Upper lobe of left lung (tissue), 6 donors: ENCODE measurements at regions not wholly inside any gene's neighbourhood (a gene's known extent, or its start where the extent isn't known, plus 50 kb on each side); places are given as distances from the start of the nearest gene placed in this dataset.

ENCODE experiments used
- ATAC-seq, 2 donors: fragments of 200-7000 bp; cut with Tn5 transposase; one replicate each; pipeline ENCODE4 v1.9.1; 2022; ENCODE audit warnings: mild to moderate bottlenecking in 2 of 2, moderate library complexity in 2 of 2; ENCODE audit not compliant: low FRiP score in 2 of 2
- DNase-seq, 2 donors: peaks; one replicate each; pipeline ENCODE4 v3.0.0-alpha.2; 2019 to 2020
- H3K27ac ChIP-seq, 4 donors: fragments of 200-600 bp; sonication (generic); one replicate each; pipeline ENCODE4 v1.5.1; 2016 to 2019
- H3K27me3 ChIP-seq, 4 donors: fragments of 200-600 bp; sonication (generic); one replicate each; pipeline ENCODE4 v1.5.1; 2017 to 2019
- H3K36me3 ChIP-seq, 4 donors: fragments of 200-600 bp; sonication (generic); one replicate each; pipeline ENCODE4 v1.5.1; 2016 to 2019
- H3K4me1 ChIP-seq, 4 donors: fragments of 200-600 bp; sonication (generic); one replicate each; pipeline ENCODE4 v1.5.1; 2018 to 2019
- H3K4me3 ChIP-seq, 4 donors: fragments of 200-600 bp; sonication (generic); one replicate each; pipeline ENCODE4 v1.5.1; 2017 to 2019; ENCODE audit warnings: mild to moderate bottlenecking in 2 of 4, moderate library complexity in 1 of 4
- H3K9me3 ChIP-seq, 4 donors: fragments of 200-600 bp; sonication (generic); one replicate each; pipeline ENCODE4 v1.5.1; 2018 to 2019
- EP300 ChIP-seq, 4 donors: sonication (generic); formaldehyde crosslinking; IDR thresholded peaks; one replicate each; pipeline ENCODE4 v1.5.1; 2017; ENCODE audit warnings: antibody characterized with exemption in 4 of 4, control low read depth in 2 of 4
- POLR2A ChIP-seq, 4 donors: fragments of 450-650 bp; IDR thresholded peaks; one replicate each; pipeline ENCODE4 v1.5.1; 2016 to 2017; ENCODE audit warnings: antibody characterized with exemption in 4 of 4, mild to moderate bottlenecking in 2 of 4
- POLR2AphosphoS5 ChIP-seq, 2 donors: sonication (generic); formaldehyde crosslinking; IDR thresholded peaks; one replicate each; pipeline ENCODE4 v1.5.1; 2017; ENCODE audit warnings: antibody characterized with exemption in 2 of 2
- WGBS, 2 donors: methylation state at CpG; one replicate each; pipeline ENCODE4 v1.1.5; 2017 to 2018; 5-methylcytosine and 5-hydroxymethylcytosine counted together
- TF ChIP-seq, protein P1 (sequence below), 6 experiments: fragments of 450-650 bp in 4 of 6; fragments of 200-600 bp in 2 of 6; sonication (generic) in 2 of 6; IDR thresholded peaks; one replicate each; pipeline ENCODE4 v1.5.1; 2016 to 2019; ENCODE audit warnings: antibody characterized with exemption in 6 of 6
- donor health status: DM: no; HTN: no; CAD: no; lungs with moderate emphysema.
- donor health status: DM: no; HTN: yes; CAD: no; lungs with severe emphysema.

DNA sequence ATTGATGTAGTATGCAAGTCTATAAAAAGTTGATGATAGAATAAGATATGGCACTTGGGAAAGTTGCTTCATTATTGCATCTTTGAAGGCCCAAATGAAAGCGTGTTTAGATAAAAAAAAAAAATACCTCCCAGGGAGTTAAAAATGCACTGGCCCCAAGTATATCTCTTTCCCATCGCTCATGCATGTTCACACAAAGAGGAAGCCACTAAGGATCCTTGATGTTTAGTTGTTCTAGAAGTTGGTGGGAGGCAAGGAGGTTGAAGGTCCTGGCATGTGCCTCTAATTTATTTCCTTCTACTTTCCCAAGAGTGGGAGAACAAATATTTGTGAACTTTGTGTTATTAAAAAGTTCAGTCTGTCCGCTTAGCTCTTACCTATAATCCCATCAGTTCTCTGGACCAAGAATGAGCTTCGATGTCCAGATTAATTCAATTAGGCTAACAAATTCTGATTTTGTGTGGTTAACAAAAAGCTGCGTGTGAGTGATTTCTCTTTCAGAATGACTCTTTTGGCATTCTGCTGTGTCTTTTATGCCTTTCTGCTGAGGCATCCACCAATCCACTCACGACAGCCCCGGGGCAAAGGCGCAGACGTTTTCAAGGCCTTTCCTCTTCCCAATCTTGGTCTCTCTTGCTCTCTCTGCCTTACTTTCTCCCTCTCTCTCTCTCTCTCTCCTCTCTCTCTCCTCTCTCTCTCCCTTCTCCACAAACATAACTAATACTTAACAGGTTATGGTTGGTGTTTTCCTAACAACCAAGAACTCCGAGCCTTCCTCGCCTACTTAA lies 135.1 kb upstream of the ERCC6L2 start:
- Histone ChIP-seq H3K27ac (no peak overlapping the region), H3K4me1 (no peaks in the 10 kb centered on the region), H3K27me3 (no peaks in the 10 kb centered on the region), H3K36me3 (no peaks in the 10 kb centered on the region), H3K4me3 (no peak overlapping the region), H3K9me3 (no peaks in the 10 kb centered on the region)
- TF ChIP-seq POLR2A (IDR thresholded peaks at IDR 0.05): no peak
- TF ChIP-seq EP300 (IDR thresholded peaks at IDR 0.05): no peak
- TF ChIP-seq POLR2AphosphoS5 (IDR thresholded peaks at IDR 0.05): no peak
- TF ChIP-seq, protein P1, sequence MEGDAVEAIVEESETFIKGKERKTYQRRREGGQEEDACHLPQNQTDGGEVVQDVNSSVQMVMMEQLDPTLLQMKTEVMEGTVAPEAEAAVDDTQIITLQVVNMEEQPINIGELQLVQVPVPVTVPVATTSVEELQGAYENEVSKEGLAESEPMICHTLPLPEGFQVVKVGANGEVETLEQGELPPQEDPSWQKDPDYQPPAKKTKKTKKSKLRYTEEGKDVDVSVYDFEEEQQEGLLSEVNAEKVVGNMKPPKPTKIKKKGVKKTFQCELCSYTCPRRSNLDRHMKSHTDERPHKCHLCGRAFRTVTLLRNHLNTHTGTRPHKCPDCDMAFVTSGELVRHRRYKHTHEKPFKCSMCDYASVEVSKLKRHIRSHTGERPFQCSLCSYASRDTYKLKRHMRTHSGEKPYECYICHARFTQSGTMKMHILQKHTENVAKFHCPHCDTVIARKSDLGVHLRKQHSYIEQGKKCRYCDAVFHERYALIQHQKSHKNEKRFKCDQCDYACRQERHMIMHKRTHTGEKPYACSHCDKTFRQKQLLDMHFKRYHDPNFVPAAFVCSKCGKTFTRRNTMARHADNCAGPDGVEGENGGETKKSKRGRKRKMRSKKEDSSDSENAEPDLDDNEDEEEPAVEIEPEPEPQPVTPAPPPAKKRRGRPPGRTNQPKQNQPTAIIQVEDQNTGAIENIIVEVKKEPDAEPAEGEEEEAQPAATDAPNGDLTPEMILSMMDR (IDR thresholded peaks at IDR 0.05): no peak
- DNase-seq (no peak), ATAC-seq (no peak)
- 77% methylated on average over 11 of the region's 11 CpGs for WGBS, 2 donors

DNA sequence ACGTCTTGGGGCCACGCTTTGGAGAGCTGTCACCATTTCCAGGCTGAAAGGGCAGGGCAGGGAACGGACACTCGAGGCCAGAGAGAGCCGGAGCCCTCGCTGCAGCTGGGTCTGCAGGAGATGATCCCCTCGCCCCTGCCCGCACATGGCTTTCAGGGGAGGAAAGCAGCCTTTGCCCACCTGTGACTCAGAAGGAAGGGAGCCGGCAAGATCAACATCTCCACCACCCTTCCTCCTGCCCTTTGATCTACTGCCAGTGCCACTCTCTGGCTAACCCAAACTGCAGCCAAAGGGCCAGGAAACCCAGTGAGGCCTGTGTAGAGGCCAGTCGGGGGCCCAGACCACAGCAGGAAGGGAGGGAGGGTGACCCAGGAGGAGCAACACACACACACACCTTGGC lies 137.1 kb upstream of the ERCC6L2 start:
- Histone ChIP-seq H3K4me1 (peaks cover 0 to 4% (median 1%) of the 10 kb centered on the region in 4 donors), H3K27ac (no peak overlapping the region), H3K27me3 (no peaks in the 10 kb centered on the region), H3K36me3 (no peaks in the 10 kb centered on the region), H3K9me3 (no peaks in the 10 kb centered on the region), H3K4me3 (no peak overlapping the region)
- ATAC-seq (no peak), DNase-seq (peak in 1 of 2 donors; percentile 37)
- 80 to 83% methylated on average over 9 to 10 of the region's 10 CpGs for WGBS, 2 donors
- no peak for TF ChIP-seq POLR2A (IDR thresholded peaks at IDR 0.05)

DNA sequence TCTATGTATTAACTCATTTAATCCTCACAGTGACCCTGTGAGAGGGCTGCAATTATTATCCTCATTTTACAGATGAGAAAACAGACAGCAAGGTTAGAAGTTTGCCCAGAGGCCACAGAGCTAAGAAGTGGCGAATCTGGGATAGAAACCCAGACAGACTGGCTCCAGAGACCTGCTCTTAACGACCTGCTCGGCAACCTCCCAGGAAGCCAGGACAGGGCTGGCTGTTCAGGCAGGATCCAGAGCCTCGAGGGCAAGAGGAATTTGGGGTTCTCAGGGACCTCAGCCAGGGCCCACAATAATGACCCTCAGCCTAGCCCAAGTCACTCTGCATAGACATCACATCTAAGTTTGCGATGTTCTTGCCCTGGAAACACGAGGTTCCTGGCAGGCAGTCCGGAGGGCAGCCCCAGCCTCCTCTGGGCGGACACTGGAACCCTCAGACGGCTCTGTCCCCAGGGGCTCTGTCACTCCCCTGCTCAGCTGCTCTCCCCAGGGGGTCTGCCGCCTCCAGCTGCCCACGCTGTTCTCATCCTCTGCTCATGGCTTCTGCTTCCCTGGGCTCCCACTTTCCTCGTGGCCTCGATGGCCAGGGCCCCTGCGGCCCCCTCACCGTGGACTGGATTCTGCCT lies 138.5 kb upstream of the ERCC6L2 start:
- H3K4me3 ChIP-seq: no peak overlapping the region
- no peak overlapping the region for H3K27ac ChIP-seq
- H3K4me1 ChIP-seq: peaks cover 0 to 4% (median 2%) of the 10 kb centered on the region in 4 donors
- no peaks in the 10 kb centered on the region for H3K9me3 ChIP-seq
- H3K36me3 ChIP-seq: no peaks in the 10 kb centered on the region
- no peaks in the 10 kb centered on the region for H3K27me3 ChIP-seq
- DNase-seq (peak in 1 of 2 donors; percentile 55), ATAC-seq (no peak)
- WGBS, 2 donors: 78 to 79% methylated on average over 15 of the region's 15 CpGs
- no peak for TF ChIP-seq EP300 (IDR thresholded peaks at IDR 0.05)
- no peak for TF ChIP-seq POLR2AphosphoS5 (IDR thresholded peaks at IDR 0.05)
- TF ChIP-seq POLR2A (IDR thresholded peaks at IDR 0.05): no peak
- TF ChIP-seq, protein P1 (IDR thresholded peaks at IDR 0.05): no peak

DNA sequence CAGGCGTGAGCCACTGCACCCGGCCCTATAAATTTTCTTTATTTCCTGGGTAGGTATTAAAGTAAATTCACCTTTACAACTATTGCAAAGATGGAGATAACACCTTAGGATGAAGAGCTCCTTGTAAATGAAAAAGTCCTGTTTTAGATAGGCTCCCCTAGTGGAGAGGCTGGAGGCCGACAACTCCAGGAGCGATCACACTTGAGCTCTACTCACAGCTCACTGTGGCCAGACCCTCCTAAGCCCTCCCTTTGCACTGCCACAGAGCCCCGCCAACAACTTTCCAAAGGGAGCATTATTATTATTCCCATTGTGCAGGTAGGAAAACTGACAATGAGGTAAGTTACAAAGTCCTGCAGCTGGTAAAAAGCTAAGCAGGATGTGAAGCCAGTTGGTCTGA lies 139.1 kb upstream of the ERCC6L2 start:
- Histone ChIP-seq H3K36me3 (no peaks in the 10 kb centered on the region), H3K9me3 (no peaks in the 10 kb centered on the region), H3K4me3 (no peak overlapping the region), H3K27me3 (no peaks in the 10 kb centered on the region), H3K27ac (no peak overlapping the region), H3K4me1 (peaks cover 0 to 6% (median 2%) of the 10 kb centered on the region in 4 donors)
- ATAC-seq (no peak), DNase-seq (no peak)
- 90 to 92% methylated on average over 5 of the region's 5 CpGs for WGBS, 2 donors
- no peak for TF ChIP-seq POLR2A (IDR thresholded peaks at IDR 0.05)
- no peak for TF ChIP-seq EP300 (IDR thresholded peaks at IDR 0.05)
- TF ChIP-seq, protein P1 (IDR thresholded peaks at IDR 0.05): no peak
- TF ChIP-seq POLR2AphosphoS5 (IDR thresholded peaks at IDR 0.05): no peak

DNA sequence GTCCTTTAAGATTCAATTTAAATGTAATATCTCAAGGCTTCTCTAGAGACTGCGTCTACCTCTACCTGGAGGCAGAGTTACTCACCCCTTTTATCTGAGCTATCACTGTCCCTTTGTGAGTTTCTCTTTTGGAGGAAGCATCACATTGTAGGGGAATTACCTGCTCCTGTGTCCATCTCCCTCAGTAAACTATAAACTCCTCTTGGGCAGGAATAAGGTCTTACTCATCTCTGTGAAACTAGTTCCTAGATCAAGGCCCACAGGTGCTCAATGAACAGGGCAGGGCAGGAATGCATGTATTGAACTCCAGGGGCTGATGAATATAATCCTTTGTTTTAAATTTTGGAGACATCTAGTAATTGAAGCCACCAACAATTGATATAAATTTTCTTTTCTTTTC lies 139.8 kb upstream of the ERCC6L2 start:
- DNase-seq (no peak), ATAC-seq (no peak)
- Histone ChIP-seq H3K4me1 (peaks cover 0 to 6% (median 2%) of the 10 kb centered on the region in 4 donors), H3K4me3 (no peak overlapping the region), H3K27ac (no peak overlapping the region), H3K36me3 (no peaks in the 10 kb centered on the region), H3K27me3 (no peaks in the 10 kb centered on the region), H3K9me3 (no peaks in the 10 kb centered on the region)
- TF ChIP-seq, protein P1 (IDR thresholded peaks at IDR 0.05): no peak
- TF ChIP-seq POLR2A (IDR thresholded peaks at IDR 0.05) (no peak), EP300 (IDR thresholded peaks at IDR 0.05) (no peak), POLR2AphosphoS5 (IDR thresholded peaks at IDR 0.05) (no peak)
- WGBS, 2 donors: 97 to 100% methylated on average over 1 of the region's 1 CpG
